Activated CD8-positive, alpha-beta memory T cell treated with anti-CD3 and anti-CD28 coated beads for 24 hours (primary cell): ENCODE measurements at regions not wholly inside any gene's neighbourhood (a gene's known extent, or its start where the extent isn't known, plus 50 kb on each side); places are given as distances from the start of the nearest gene placed in this dataset.

Experiments used
- DNase-seq: peaks from one replicate; pipeline ENCODE4 v3.0.0-alpha.2; 2020

DNA sequence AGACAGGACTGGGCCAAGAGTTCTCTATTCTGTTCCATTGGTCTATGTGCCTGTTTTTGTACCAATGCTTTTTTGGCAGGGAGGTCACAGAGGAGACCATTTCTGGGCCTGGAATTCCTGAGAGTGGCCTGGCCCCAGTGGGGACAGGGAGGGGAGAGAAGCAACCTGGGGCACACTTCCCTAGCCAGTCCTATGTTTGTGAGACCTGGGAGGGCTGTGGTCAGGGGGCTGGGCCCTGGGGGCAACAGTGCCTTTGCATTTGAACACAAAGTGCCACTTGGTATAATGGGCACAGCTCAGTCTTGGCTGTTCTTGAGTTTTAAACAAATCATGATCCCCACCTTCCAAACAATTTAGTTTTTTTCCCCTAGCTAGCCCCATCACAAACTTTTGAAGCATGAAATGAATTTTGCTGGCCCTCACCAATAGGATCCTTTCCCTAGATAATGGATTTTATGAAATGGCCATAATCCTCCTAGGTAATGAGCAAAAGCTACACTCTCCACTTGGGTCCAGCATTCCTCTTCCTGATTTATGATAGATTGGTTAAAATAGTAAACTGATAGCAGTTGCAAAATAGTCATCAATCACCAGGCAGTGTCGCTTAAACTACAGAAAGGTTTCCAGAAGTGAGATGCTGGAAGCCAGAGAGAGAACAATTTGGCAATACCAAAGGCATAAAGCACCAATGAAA lies 133.5 kb downstream of the GLI2 start:
- DNase-seq, result no peak

GRCh38 chr2:120869730-120870466 lies 134.2 kb downstream of the GLI2 start:
- DNase-seq, result no peak

DNA sequence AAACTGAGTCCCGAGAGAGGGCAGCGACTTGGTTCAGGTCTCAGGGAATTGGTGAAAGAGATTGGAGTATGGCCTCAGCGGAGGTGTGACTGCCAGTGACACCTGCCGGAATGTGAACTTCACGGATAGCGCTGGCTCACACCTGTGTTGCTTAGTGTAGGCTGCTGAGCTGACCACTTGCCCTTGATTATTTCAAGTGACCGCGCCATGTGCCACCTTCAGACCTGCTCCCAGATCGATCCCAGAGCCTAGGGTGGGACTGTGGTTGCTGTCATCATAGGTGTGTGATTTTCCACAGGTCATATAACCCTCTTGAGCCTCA lies 134.8 kb downstream of the GLI2 start:
- DNase-seq, result no peak

GRCh38 chr2:120871016-120871635 lies 135.5 kb downstream of the GLI2 start:
- no peak for DNase-seq

DNA sequence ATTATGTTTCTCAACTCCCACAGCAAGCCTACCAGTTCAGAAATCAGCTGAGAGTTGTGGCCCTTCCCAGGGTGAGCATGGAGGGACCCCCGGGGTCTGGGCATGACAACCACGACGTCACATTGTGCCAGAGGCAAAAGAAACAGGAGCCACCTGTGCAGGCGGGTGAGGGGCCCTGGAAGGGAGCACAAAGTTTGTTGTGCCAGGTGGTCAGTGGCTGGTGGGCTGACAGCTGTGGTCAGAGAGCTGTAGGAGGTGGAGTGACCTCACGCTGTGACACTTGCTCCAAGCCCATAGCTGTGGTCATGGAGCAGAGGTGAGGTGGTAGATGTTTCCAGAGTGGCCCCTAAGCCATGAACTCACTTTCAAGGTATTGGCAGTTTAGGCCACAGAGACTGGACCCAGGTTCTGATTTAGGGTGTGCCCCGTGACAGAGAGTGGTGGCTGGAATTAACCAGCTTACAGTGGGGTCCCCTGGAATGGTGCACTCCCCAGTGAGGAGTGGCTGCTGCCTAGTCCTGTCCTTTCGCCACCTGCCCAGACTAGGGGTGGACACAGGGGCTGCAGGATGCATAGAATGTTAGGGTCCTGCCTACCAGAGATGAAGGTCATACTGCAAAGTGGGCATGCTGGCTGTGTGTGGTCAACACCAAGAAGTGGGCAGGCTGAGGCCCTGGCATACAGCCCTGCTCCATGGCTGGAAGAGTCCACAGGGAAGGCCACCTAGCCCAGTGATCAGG lies 136.4 kb downstream of the GLI2 start:
- DNase-seq, result no peak

- DNase-seq, result no peak
Observed at GRCh38 chr2:120873958-120874887, 138.6 kb downstream of the GLI2 start.

GRCh38 chr2:120874888-120875275 lies 139.2 kb downstream of the GLI2 start:
- no peak for DNase-seq

- DNase-seq, result no peak
Observed at GRCh38 chr2:120875431-120875830, 139.8 kb downstream of the GLI2 start.

DNA sequence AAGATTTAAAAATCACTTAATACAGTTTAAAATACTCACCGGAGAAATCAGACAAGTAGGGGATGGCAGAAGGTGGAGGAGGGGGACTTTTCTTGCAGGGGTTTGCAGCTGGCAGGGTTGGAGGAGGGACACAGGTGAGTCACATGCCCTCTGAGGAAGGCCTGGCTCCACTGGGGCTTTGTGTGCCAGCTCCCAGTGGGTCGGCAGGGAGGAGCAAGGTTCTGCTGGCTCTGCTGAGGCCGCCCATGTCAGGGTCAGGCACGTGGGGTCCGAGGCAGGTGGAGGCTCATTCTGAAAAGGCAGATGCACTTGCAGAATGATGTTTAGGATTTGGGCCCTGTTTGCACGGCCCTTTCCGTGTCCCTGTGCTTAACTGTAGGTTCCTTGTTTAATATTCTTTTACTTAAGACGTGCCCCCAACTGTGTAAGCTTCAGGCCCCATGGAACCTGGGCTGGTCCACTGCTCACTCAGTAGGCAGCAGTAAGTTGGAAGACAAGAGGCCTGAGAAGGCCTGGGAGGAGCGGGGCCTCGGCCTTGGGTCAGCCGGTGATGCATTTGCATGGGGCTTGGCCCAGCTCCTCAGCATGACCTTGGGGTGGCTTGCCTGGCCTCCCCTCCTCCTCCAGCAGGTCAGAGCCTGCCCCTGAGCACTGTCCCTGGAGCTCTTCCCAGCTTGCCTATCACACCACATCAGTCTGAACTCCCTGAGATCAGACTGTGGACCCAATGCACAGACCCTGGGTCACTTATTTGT lies 141.0 kb downstream of the GLI2 start:
- no peak for DNase-seq

DNA sequence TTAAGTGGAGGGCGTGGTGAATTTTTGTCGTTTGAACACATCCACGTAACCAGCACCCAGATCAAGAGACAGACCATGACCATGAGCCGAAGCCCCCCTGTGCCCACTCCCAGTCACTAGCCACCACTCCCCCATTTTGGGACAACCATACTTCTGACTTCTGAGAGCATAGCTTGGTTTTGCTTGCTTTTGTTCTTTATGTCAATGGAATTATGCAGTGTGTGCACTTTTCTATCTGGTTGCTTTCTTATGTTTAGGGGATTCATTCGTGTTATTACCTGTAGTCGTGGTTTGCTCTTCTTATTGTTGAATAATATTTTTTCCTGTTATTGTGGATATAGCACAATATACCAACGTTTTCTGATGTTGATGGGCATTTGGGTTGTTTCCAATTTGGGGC lies 141.7 kb downstream of the GLI2 start:
- DNase-seq, result no peak

GRCh38 chr2:120878970-120879369 lies 143.3 kb downstream of the GLI2 start:
- DNase-seq, result no peak

DNA sequence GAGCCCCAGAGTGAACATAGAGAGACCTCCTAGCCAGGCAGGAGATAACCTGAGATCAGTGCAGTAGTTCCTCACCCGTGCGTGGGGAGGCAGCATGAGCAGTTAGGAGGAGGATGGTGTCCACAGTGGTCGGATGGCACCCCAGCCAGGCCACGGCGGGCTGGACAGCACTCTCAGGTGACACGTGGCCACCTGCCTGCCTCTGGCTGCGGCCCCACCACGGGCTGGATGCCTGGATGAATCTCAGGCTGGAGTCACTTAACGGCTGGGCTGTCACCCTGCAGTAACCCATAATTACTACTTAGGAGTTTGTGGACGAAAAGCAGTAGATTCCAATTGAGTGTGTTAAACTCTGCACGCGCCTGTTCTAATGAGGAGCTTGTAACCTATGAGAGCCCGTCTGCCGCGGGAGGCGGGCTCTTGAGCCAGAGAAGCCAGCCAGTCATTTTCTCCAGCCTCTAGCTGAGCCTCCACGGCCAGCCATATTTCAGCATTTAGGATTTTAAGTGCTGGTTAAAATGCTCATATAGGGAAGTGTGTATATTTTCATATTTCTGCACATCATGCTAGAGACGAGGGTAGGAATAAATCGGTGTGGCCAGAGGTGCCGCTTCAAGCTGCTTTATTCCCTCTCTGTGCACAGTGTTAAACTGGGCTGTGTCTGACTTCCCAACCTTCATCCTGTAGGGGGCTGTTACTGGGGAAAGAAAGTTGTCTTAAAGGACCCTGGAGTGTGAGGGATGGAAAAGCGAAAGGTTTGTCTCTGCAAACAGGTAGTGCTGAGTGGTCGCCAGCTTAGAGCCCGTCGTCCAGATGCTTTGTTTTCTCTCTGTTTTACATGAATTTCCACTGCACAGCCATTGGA lies 144.0 kb downstream of the GLI2 start:
- no peak for DNase-seq

DNA sequence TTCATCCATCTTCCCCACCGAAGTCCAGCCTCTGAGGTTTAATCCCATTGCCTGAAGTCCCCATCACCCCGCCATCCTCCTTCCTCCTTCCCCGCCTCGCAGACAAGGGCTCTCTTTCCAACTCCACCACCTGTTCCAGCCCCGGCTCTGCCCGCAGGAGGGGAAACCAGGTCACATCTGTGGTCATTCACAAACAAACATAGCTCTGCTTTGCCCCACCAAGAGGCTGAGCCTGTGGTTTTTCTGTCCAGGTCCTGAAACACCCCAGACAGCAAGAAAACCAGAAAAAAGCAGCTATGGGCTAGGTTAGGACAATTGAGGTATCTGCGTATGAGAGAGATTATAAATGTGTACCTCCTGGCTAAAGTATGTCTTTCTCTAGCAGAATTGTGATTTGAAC lies 144.7 kb downstream of the GLI2 start:
- DNase-seq, result no peak

DNA sequence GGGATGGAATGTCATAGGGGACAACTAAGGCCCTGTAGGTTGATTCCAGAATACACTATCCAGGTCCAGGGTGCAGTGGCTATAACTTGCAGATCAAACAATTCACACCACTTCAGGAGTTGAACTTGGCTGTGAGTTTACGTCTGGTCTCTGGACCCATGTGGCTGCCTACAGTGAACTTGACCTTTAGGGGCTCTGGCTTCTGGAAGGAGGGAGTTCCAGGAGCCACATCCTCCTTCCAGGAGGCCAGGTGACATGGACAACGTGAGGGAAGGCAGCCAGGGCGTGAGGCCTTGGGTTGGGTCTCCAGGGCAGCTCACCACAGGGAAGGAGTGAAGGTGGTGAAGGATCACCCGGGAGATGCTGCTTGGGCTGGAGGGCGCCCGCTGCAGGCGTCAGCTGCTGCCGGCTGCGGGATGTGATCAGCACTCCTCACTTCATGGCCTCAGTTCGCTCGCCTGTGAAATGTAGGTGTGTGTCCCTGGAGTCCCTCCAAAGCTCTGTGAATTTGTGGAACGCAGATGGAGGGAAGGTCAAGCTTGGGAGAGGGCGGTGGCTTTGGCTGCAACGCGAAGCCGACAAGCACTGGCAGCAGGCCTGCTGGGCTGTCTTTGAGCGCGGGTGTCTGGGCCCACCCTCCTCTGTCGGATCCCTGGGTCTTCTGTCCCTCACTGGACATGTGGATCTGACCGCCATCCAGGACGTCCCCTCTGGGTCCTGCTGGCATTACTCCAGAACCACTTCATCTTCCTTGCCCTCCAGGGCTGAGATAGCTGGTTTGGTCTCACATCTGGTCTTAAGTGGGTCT lies 146.5 kb downstream of the GLI2 start:
- no peak for DNase-seq

DNA sequence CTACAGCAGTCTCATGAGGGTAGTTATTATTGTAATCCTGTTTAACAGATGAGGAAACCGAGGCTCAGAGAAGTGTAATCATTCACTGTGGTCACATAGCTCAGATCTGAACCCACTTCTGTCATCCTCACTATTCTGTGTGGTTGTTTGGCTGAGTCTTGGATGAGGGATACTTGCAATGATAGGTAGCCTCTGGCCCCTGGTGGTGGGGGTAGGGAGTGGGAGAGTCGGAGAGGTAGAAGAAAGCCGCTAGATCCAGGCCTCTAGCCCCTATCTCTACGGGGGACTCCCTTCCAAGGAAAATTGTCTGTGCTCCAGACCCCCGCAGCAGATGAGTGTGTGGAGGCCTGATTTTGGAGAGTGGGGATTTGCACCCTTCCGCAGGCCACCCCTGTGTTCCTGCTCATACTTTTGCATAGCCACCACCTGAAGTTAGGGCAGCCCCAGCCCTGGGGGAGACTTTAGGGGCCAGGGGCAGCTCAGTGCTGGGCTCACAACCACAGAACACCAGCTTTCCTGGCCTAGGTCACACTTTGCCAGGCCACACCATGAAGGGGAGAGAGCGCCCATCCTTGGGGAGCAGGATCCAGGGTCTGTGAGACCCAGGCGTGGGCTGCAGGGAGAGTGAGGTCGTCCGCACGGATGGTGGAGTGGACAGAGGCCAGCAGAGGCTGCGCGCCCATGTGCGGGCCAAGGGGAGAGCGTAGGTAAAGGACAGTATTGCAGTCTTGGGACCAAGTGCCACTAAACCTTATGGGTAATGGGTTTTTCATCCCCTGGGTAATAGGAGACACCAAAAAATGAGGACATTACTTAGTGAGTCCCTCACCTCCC lies 148.2 kb downstream of the GLI2 start:
- no peak for DNase-seq

- DNase-seq, result no peak
Observed at GRCh38 chr2:120884472-120885290, 149.0 kb downstream of the GLI2 start.

- no peak for DNase-seq
Observed at GRCh38 chr2:120885321-120885720, 149.7 kb downstream of the GLI2 start.

DNA sequence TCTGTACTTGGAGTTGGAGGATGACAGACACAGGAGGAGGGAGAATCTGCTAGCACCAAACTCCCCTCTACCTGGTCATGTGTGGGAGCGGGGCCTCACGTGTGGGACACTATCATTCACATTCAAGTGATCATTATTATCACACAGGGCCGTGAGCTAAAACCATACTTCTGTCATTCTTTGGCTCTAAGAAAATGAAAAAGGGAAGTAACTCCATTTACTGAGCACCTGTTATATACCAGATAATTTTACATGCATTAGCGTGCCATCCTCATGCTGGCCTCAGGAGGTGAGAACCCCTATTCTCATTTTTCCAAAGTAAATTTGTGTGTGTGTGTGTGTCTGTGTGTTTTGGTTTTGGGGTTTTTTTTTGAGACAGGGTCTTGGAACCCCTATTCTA lies 150.1 kb downstream of the GLI2 start:
- DNase-seq, result no peak
